Activated naive CD4-positive, alpha-beta T cell treated with anti-CD3 and anti-CD28 coated beads for 36 hours (primary cell): ENCODE measurements at regions not wholly inside any gene's neighbourhood (a gene's known extent, or its start where the extent isn't known, plus 50 kb on each side); places are given as distances from the start of the nearest gene placed in this dataset.

Experiments used
- CTCF ChIA-PET: fragments of 350-600 bp; sonication (Branson Sonifier 250); formaldehyde crosslinking; loops from one replicate; lab custom pipeline; 2021; ENCODE audit warnings: antibody characterized with exemption; lab: Charles Lee
- DNase-seq: peaks from one replicate; pipeline ENCODE4 v3.0.0-alpha.2; 2020
- H3K27ac Mint-ChIP-seq: one replicate; pipeline ENCODE4 v1.8.0; 2021; ENCODE audit warnings: mild to moderate bottlenecking, mixed read lengths
- H3K27me3 Mint-ChIP-seq: one replicate; pipeline ENCODE4 v1.8.0; 2021; ENCODE audit warnings: low read depth, mixed read lengths
- H3K36me3 Mint-ChIP-seq: one replicate; pipeline ENCODE4 v1.8.0; 2021; ENCODE audit warnings: low read depth, mixed read lengths
- H3K4me1 Mint-ChIP-seq: one replicate; pipeline ENCODE4 v1.8.0; 2021; ENCODE audit warnings: low read depth, mixed read lengths
- H3K4me3 Mint-ChIP-seq: one replicate; pipeline ENCODE4 v1.8.0; 2021; ENCODE audit warnings: mild to moderate bottlenecking, moderate library complexity, mixed read lengths
- H3K9me3 Mint-ChIP-seq: one replicate; pipeline ENCODE4 v1.8.0; 2021; ENCODE audit warnings: mixed read lengths
- intact Hi-C: fragments of 100-400 bp; cut with micrococcal nuclease; formaldehyde crosslinking; loops from one replicate; pipeline ENCODE4 v1.15.1; 2023

DNA sequence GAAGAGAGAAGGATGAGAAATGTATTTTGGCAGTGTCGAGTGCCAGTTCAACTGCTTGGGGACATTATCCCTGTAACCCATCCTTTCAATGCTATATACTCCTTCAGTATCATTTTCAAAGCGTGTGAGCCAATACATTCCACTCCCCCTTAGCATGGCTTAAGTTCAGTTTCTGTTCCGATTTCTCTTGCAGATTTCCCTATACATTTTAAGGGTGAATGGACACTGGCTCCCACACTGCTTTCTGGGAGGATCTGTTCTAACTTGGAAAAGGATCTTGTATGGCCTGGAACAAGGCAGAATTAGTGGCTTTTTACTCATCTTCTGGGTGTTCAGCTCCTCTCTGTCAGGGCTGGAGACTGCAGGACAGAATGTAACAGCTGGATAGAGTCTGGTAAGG is 333.8 kb downstream of the HAPSTR1 start:
- no peak overlapping the region for H3K27ac Mint-ChIP-seq
- H3K4me3 Mint-ChIP-seq = no peak overlapping the region
- intact Hi-C loops = no loop called here
- no peak for DNase-seq
- no peaks in the 10 kb centered on the region for H3K4me1 Mint-ChIP-seq
- H3K9me3 Mint-ChIP-seq = no peaks in the 10 kb centered on the region
- H3K27me3 Mint-ChIP-seq = no peaks in the 10 kb centered on the region
- no peaks in the 10 kb centered on the region for H3K36me3 Mint-ChIP-seq
- CTCF ChIA-PET = no interaction called here

DNA sequence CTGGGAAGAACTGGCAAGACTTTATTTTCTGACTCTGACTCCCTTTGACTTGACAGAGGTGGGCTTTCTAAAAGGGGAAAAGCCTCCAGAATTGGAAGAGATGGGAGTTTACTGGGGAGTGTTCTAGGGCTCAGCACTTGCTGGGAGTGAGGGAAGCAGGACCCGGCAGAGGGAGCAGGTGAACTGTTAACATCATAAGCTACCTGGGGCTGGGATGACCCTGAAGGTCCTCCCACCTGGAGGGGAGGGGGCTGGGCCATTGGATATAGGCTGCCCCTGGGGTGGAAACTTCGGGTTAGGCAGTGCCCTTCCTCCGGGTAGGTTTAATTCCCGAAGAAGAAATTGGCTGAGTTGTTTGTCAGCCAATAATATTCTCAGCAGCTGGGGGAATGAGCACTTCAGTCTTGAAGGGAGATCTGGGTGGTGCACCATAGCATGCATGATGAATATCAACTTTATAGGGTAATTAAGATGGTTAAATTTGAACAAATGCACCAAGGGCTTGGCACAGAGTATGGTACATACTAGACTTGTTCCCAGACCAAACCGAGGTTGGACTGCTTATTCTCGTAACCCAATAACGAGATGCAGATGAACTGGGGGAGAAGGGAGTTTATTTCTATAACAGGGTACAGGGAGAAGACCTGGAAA is 337.0 kb downstream of the HAPSTR1 start:
- intact Hi-C loops = no loop called here
- no peaks in the 10 kb centered on the region for H3K4me1 Mint-ChIP-seq
- peaks cover 2% of the 10 kb centered on the region for H3K27me3 Mint-ChIP-seq
- CTCF ChIA-PET = no interaction called here
- DNase-seq = no peak
- no peaks in the 10 kb centered on the region for H3K36me3 Mint-ChIP-seq
- no peak overlapping the region for H3K27ac Mint-ChIP-seq
- H3K4me3 Mint-ChIP-seq = no peak overlapping the region
- H3K9me3 Mint-ChIP-seq = peaks cover 1% of the 10 kb centered on the region

DNA sequence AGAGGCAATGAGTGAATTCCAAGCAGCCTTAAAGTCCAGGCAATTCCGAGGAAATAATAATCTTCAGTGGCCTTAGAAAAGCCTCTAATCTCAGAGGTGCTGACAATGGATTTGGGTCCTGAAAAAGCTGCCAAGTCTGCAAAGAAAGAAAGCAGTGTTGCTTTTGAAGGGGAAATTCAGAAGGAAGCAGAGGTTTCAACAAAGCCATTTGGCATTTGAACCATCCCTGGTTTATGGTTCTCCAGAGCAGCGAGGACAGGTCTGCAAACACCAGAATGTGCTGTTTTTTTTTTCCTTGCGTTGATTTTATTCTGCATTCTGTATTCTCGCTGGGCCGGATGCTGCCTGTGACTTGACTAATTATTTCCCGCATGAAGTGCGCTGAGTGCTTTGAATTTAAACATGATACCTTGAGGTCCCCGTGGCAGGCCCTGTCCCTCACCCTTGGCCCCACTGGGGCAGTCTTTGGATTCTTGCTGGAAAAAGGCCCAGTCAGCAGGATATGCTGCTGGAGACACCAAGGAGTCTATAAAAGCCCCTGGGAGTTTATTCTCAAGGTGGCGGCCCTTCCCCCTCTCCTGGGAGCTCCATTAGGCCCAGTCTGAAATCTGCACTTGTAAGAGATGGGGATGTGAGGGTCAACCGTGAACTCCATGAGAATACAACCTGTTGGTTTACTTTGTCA is 338.3 kb downstream of the HAPSTR1 start:
- Mint-ChIP-seq H3K4me3 (no peak overlapping the region), H3K4me1 (no peaks in the 10 kb centered on the region), H3K36me3 (no peaks in the 10 kb centered on the region), H3K27me3 (peaks cover 2% of the 10 kb centered on the region), H3K9me3 (peaks cover 1% of the 10 kb centered on the region), H3K27ac (no peak overlapping the region)
- DNase-seq = no peak
- intact Hi-C loops = no loop called here
- CTCF ChIA-PET = interaction anchor here (0.6 kb wide), 1 partner anchor 26 kb away, joined by 4 read pairs; no protein-coding TSS in a partner anchor

DNA sequence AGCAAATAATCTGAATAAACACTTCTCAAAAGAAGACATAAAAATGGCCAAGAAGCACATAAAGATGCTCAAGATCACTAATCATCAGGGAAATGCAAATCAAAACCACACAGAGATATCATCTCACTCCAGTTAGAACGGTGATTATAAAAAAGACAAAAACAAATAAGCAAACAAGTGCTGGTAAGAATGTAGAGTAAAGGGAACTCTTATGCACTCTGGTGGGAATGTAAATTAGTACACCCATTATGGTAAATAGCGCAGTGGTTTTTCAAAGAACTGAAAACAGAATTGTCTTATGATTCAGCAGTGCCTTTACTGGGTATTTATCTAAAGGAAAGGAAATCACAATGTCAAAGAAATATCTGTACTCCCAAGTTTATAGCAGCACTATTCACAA is 343.2 kb downstream of the HAPSTR1 start:
- intact Hi-C loops = no loop called here
- H3K27me3 Mint-ChIP-seq = peaks cover 2% of the 10 kb centered on the region
- H3K4me1 Mint-ChIP-seq = no peaks in the 10 kb centered on the region
- H3K9me3 Mint-ChIP-seq = peaks cover 2% of the 10 kb centered on the region
- CTCF ChIA-PET = no interaction called here
- DNase-seq = no peak
- H3K4me3 Mint-ChIP-seq = no peak overlapping the region
- H3K36me3 Mint-ChIP-seq = no peaks in the 10 kb centered on the region
- H3K27ac Mint-ChIP-seq = no peak overlapping the region

DNA sequence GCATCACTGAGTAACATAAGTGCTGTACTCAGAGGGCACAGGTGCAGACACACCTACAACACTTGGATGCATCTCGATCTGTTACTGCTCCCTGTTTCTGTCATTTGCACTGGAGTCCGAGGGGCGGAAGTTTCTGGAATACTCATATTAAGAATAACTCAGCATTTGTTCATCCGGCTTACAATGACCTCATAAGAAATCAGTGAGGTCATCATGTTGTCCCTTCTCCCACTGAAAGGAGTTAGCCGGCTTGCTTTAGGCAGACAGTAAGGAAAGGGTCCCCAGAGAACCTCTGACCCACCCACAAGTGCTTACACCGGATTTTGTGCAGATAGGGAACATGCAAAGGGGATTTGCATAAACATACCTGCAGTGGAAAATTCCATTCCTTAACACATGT is 344.7 kb downstream of the HAPSTR1 start:
- Mint-ChIP-seq H3K27ac (no peak overlapping the region), H3K9me3 (peaks cover 2% of the 10 kb centered on the region), H3K4me3 (no peak overlapping the region), H3K36me3 (no peaks in the 10 kb centered on the region), H3K27me3 (peaks cover 4% of the 10 kb centered on the region), H3K4me1 (no peaks in the 10 kb centered on the region)
- intact Hi-C loops = no loop called here
- DNase-seq = no peak
- CTCF ChIA-PET = no interaction called here

DNA sequence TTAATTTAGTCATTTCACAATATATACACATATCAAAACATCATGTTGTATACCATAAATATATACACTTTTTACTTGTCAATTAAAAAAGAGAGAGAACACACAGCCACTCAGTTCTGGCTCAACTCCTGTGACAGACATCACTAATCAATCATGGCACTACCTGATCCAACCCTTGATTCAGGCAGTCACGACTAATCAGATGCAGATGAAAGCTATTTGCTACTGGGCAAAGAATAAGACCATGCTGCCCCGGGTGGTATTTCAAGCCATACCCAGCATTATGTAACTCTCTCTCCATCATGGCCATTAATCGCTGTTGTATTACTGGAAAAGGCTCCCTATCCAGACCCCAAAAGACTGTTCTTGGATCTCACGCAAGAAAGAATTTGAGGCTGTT is 345.7 kb downstream of the HAPSTR1 start:
- H3K27me3 Mint-ChIP-seq = peaks cover 5% of the 10 kb centered on the region
- H3K4me1 Mint-ChIP-seq = no peaks in the 10 kb centered on the region
- H3K9me3 Mint-ChIP-seq = peaks cover 2% of the 10 kb centered on the region
- no peak overlapping the region for H3K4me3 Mint-ChIP-seq
- intact Hi-C loops = no loop called here
- DNase-seq = no peak
- CTCF ChIA-PET = no interaction called here
- no peaks in the 10 kb centered on the region for H3K36me3 Mint-ChIP-seq
- H3K27ac Mint-ChIP-seq = no peak overlapping the region

DNA sequence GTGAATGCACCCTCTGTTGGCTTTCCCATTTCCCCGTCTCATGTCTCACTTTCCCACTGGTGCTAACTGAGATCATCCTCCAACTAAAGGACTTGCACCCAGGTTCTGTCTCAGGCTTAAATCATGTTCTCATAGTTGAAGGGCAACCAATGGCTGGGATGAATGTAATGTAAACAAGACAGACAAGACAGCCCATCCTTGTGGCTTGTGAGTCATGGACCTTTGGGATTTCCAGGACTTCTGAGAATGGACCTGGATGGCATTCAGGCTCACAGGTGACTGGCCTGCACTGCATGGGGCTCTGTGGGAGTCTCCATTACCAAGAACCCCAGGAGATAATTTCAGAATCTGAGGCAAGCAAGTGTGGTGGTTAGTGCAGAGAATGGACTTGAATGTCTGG is 347.5 kb downstream of the HAPSTR1 start:
- H3K36me3 Mint-ChIP-seq = no peaks in the 10 kb centered on the region
- no peak for DNase-seq
- H3K4me1 Mint-ChIP-seq = no peaks in the 10 kb centered on the region
- intact Hi-C loops = no loop called here
- no peak overlapping the region for H3K4me3 Mint-ChIP-seq
- no peak overlapping the region for H3K27ac Mint-ChIP-seq
- peaks cover 3% of the 10 kb centered on the region for H3K27me3 Mint-ChIP-seq
- CTCF ChIA-PET = no interaction called here
- peaks cover 1% of the 10 kb centered on the region for H3K9me3 Mint-ChIP-seq

DNA sequence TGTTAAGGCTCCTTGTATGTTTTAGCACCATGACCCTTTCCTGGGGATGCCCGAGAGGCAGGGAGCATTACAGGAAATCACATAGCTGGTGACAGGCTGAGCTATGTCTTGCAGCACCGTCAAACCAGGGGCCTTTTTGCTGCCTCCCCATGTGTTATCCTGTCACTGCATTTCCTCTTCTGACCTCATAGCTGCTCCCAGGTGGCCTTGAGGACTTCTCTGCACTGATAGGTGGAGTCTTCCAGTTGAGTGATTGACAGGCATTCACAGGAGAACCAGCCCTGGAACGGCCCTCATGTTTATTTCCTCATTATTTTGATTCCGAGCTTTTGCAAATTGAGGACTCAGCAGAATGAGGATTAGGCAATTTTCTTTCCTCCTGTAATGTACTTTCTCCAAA is 349.6 kb downstream of the HAPSTR1 start:
- no peak for DNase-seq
- Mint-ChIP-seq H3K27ac (no peak overlapping the region), H3K27me3 (peaks cover 3% of the 10 kb centered on the region), H3K9me3 (no peaks in the 10 kb centered on the region), H3K36me3 (no peaks in the 10 kb centered on the region), H3K4me3 (no peak overlapping the region), H3K4me1 (no peaks in the 10 kb centered on the region)
- CTCF ChIA-PET = interaction anchor here (0.9 kb wide), 1 partner anchor 183 kb away, joined by 3 read pairs; no protein-coding TSS in a partner anchor
- intact Hi-C loops = no loop called here

DNA sequence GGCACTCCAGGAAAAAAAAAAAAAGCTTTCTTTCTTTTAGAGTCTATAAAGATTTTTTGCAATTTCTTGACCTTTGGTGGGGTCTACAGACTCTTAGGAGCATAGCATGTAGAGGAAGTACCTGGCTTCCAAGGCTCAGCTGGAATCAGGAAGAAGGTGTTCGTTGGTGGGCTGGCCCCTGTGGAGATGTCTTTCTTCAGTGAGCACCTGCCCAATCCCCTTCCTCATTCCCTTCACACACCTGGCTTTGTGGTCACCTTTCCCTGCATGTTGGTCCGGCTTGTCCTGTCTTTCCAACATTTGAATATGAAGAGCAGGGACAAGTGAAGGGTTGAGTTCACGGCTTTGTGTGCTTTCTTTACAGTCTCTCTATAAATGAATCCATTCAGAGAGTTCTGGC is 352.4 kb downstream of the HAPSTR1 start:
- Mint-ChIP-seq H3K9me3 (peaks cover 2% of the 10 kb centered on the region), H3K27ac (no peak overlapping the region), H3K4me1 (no peaks in the 10 kb centered on the region), H3K36me3 (no peaks in the 10 kb centered on the region), H3K27me3 (peaks cover 3% of the 10 kb centered on the region), H3K4me3 (no peak overlapping the region)
- no peak for DNase-seq
- CTCF ChIA-PET = no interaction called here
- intact Hi-C loops = no loop called here

DNA sequence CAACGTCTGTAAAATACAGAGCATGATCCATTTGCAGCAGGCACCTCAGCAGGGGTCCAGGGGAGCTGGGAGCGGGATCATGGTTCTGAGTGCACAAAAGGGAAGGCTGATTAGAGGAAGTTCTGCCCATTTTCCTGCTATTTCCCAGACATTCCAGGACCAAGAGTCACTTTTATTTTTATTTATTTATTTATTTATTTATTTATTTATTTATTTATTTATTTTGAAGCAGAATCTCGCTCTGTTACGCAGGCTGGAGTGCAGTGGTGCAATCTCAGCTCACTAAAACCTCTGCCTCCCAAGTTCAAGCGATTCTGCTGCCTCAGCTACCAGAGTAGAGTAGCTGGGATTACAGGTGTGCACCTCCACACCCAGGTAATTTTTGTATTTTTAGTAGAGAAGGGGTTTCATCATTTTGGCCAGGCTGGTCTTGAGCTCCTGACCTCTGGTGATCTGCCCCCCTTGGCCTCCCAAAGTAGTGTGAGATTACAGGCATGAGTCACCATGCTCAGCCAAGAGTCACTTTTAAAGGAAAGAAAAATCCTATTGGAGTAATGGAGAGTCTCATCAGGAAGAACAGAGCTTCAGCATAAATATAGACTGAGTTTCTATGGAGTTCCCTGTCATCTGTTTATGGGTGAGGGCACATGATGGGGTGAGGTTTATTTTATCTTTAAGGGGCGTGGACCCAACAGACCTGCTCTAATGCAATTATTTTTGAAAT is 355.2 kb downstream of the HAPSTR1 start:
- no peaks in the 10 kb centered on the region for H3K4me1 Mint-ChIP-seq
- intact Hi-C loops = no loop called here
- H3K36me3 Mint-ChIP-seq = no peaks in the 10 kb centered on the region
- H3K27ac Mint-ChIP-seq = no peak overlapping the region
- H3K9me3 Mint-ChIP-seq = peaks cover 12% of the 10 kb centered on the region
- DNase-seq = no peak
- H3K27me3 Mint-ChIP-seq = no peaks in the 10 kb centered on the region
- no peak overlapping the region for H3K4me3 Mint-ChIP-seq
- CTCF ChIA-PET = no interaction called here

DNA sequence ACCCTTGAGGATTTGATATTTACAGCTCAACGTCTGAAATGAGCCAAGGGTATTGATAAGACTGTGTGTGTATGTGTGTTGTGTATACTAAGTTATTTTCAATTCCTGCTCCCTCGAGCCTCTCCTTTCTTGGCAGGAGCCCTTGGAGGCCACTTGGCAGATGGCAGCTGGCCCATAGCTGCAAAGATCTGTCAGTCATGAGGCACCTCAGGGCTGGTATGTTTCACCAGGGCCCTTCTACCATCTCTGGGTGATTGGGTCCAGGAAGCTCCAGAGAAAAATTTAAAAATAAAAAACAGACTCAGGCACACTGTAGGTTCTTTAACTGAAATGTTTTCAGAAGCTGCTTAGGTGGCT is 355.7 kb downstream of the HAPSTR1 start:
- H3K27ac Mint-ChIP-seq = no peak overlapping the region
- no peak overlapping the region for H3K4me3 Mint-ChIP-seq
- no peaks in the 10 kb centered on the region for H3K36me3 Mint-ChIP-seq
- intact Hi-C loops = no loop called here
- H3K4me1 Mint-ChIP-seq = no peaks in the 10 kb centered on the region
- H3K27me3 Mint-ChIP-seq = no peaks in the 10 kb centered on the region
- CTCF ChIA-PET = no interaction called here
- peaks cover 12% of the 10 kb centered on the region for H3K9me3 Mint-ChIP-seq
- DNase-seq = no peak

DNA sequence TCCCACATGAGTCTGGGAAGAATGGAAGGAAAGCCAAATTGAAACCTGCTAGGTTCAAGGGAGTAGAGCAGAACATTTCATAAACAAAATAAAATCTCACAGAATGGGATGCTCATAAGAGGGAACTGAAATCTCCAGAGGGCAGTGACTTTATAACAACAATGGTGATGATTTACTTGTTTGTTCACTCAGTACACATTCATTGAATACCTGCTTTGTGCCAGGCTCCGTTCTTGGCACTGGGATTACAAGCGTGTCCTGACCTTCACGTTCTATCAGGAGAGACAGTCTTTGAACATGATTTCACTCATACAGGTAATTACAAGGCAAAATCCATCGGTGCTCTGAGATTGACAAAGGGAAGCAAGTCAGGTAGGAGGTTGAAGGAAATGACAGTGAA is 356.3 kb downstream of the HAPSTR1 start:
- Mint-ChIP-seq H3K36me3 (no peaks in the 10 kb centered on the region), H3K4me1 (no peaks in the 10 kb centered on the region), H3K9me3 (peaks cover 15% of the 10 kb centered on the region), H3K4me3 (no peak overlapping the region), H3K27ac (no peak overlapping the region), H3K27me3 (no peaks in the 10 kb centered on the region)
- no peak for DNase-seq
- intact Hi-C loops = no loop called here
- CTCF ChIA-PET = no interaction called here

DNA sequence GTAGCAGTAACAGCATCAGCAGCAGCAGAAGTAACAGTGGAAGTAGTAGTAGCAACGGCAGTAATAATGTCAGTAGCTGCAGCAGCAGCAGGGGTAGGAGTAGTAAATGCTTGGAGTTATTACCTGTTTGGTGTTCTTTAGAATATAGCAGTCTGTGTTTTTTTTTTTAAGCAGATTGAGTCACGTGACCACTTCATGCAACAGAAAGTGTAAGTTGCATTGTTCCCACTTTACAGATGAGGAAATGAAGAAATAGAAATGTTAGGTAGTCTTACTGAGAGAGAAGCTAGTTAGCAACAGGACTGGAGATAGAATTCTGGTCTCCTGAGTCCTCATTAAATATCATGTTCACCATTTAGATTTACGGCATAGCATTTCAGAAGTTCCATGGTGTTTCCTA is 358.2 kb downstream of the HAPSTR1 start:
- no peak overlapping the region for H3K27ac Mint-ChIP-seq
- H3K4me1 Mint-ChIP-seq = no peaks in the 10 kb centered on the region
- CTCF ChIA-PET = no interaction called here
- H3K36me3 Mint-ChIP-seq = no peaks in the 10 kb centered on the region
- peaks cover 19% of the 10 kb centered on the region for H3K9me3 Mint-ChIP-seq
- DNase-seq = no peak
- intact Hi-C loops = no loop called here
- H3K27me3 Mint-ChIP-seq = no peaks in the 10 kb centered on the region
- H3K4me3 Mint-ChIP-seq = no peak overlapping the region
